Astrocyte of the cerebellum (primary cell): ENCODE measurements at regions not wholly inside any gene's neighbourhood (a gene's known extent, or its start where the extent isn't known, plus 50 kb on each side); places are given as distances from the start of the nearest gene placed in this dataset.

Source experiments
- DNase-seq: peaks from one replicate; pipeline ENCODE4 v3.0.0-alpha.2; 2011; ENCODE audit warnings: low read depth
- H3K4me3 ChIP-seq: 2 replicates; pipeline ENCODE4 v1.5.1; 2011; ENCODE audit warnings: mild to moderate bottlenecking, low read depth, low read length, moderate library complexity
- CTCF ChIP-seq: IDR thresholded peaks from 2 replicates; pipeline ENCODE4 v1.5.1; 2012; ENCODE audit warnings: low read length, low read depth, moderate library complexity, mild to moderate bottlenecking; ENCODE audit errors: missing control alignments
- in situ Hi-C: cut with HindIII; loops from 2 replicates; pipeline ENCODE4 v1.10.0; 2017; ENCODE audit warnings: low sequenced_read_pairs

GRCh38 chr1:192914092-192914491, 105.3 kb downstream of the RGS2 start:
- no peak for DNase-seq
- TF ChIP-seq CTCF, result no peak
- H3K4me3 ChIP-seq, result no peak overlapping the region
- in situ Hi-C loops, result no loop called here

DNA sequence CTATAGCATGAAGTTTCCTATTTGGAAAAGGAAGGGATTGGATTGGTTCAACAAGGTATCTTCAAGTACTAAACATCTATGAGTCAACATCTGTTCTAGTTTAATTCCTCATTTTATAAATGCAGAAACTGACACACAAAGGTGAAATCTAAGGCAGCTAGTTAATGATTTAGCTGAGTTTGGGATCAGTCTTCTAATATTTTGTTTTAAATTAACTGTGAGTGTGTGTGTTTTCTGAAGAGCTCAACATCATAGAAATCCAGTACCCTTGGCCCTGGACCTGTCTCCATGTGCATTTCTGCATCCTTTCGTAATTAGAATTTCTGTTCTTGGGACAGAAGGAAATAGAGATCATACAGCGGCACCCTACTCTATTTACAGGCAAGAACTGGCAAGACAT, 105.9 kb downstream of the RGS2 start:
- no peak overlapping the region for H3K4me3 ChIP-seq
- DNase-seq, result no peak
- in situ Hi-C loops, result no loop called here
- TF ChIP-seq CTCF, result no peak

- H3K4me3 ChIP-seq, result no peak overlapping the region
- no peak for DNase-seq
- in situ Hi-C loops, result no loop called here
- TF ChIP-seq CTCF, result no peak
Observed at GRCh38 chr1:192916021-192916420, 107.2 kb downstream of the RGS2 start.

DNA sequence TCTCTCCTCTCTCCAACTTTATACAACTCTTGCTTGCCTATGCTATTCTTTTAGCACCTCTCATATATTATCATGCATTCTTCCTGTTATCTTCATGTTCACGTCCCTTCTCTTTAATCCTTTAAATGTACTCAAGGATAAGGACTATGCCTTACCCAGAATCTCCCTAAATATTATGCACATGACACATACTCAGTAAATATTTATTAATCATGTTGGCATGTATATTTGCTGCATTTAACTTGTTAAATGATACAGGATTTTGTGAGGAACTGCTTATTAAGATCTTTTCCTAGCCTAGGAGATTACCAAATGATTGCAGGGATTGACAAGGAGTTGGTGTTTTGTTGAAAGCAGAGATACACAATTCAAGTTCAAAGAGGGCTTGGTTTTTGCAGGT, 109.4 kb downstream of the RGS2 start:
- DNase-seq, result no peak
- no peak for TF ChIP-seq CTCF
- H3K4me3 ChIP-seq, result no peak overlapping the region
- in situ Hi-C loops, result no loop called here

DNA sequence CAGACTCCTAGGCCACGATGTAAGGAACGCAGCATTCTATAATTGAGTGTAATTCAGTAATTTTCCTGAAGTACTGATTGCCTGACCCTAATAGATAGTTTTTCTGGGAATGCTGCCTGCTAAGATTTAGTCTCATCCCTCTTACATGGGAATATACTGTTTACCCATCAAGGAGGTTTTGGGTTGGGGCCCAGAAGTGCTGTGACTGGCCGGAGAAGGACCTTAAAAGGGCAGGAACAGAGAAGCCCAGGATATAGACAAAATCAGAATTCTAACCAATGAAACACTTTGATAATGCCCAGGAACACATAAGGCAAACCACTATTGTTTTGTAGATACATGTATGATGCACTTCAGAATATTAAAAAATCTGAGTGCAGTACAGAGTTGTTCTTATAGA, 111.6 kb downstream of the RGS2 start:
- in situ Hi-C loops, result no loop called here
- no peak overlapping the region for H3K4me3 ChIP-seq
- no peak for DNase-seq
- TF ChIP-seq CTCF, result no peak

DNA sequence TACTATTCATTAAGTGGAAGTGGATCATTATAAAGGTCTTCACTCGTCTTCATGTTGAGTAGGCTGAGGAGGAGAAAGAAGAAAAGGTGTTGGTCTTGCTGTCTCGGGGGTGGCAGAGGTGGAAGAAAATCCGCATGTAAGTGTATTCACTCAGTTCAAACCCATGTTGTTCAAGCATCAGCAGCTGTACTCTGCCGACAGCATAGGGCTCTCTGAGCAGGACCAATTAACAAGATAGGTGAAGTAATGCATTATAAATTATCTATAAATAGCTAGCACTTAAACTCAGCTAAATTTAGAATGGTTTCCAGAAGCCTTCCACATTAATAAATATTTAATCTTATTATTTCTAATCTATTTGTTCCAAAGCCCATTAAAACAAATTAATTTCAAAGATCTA, 116.8 kb downstream of the RGS2 start:
- no peak overlapping the region for H3K4me3 ChIP-seq
- DNase-seq, result no peak
- in situ Hi-C loops, result no loop called here
- TF ChIP-seq CTCF, result no peak

DNA sequence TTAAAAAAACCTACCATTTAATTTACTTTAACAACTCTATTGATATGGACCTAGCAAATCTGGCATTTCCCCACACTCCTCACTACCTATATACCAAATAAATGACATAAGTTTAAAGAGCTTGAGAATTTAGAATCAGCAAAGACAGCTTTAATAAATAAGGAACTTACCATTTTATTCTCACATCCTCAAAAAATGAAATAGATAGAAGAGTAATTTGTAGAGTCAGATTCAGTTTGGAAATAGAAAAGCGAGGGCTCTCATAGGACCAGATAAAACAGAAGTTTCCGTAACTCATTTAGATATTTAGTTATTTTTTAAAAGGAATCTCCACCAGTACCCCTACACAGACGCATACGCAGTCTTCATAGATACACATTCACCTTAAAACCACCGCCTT, 117.9 kb downstream of the RGS2 start:
- TF ChIP-seq CTCF, result no peak
- no peak for DNase-seq
- in situ Hi-C loops, result no loop called here

More for the DNA sequence above, 117.9 kb downstream of the RGS2 start:
- H3K4me3 ChIP-seq, result no peak overlapping the region
